Caco-2 (cell line): ENCODE measurements at regions not wholly inside any gene's neighbourhood (a gene's known extent, or its start where the extent isn't known, plus 50 kb on each side); places are given as distances from the start of the nearest gene placed in this dataset.

Experiments
- BruUV-seq: library from RNA; stranded (reverse); fragments of 400-500 nt; replicated peaks from 2 replicates; lab custom pipeline; 2021; lab: Mats Ljungman, UMichigan
- CTCF ChIA-PET: fragments of 300-600 bp; sonication (Branson Sonifier 250); formaldehyde crosslinking; loops from one replicate; lab custom pipeline; 2022; ENCODE audit warnings: antibody characterized with exemption; lab: Charles Lee
- POLR2A ChIA-PET: fragments of 300-600 bp; sonication (Branson Sonifier 250); formaldehyde crosslinking; loops from one replicate; lab custom pipeline; 2022; ENCODE audit warnings: antibody characterized with exemption; lab: Charles Lee
- DNase-seq, 2 experiments: peaks; one replicate each; pipeline versions ENCODE4 v3.0.0 to v3.0.0-alpha.2; 2020 to 2022
- H3K27me3 ChIP-seq: replicated peaks from 2 replicates; pipeline ENCODE4 v1.6.0; 2011; ENCODE audit warnings: low read length; ENCODE audit not compliant: control insufficient read depth, insufficient read depth
- H3K36me3 ChIP-seq: 2 replicates; pipeline ENCODE4 v1.5.1; 2011; ENCODE audit warnings: low read length; ENCODE audit not compliant: control insufficient read depth, insufficient read depth
- H3K4me1 ChIP-seq: fragments of 250-450 bp; sonication (Bioruptor Pico); 2 replicates; pipeline ENCODE4 v1.5.1; 2020; ENCODE audit warnings: mild to moderate bottlenecking
- H3K4me3 ChIP-seq: 2 replicates; pipeline ENCODE4 v1.5.1; 2011; ENCODE audit warnings: low read depth, mild to moderate bottlenecking, control low read depth, low read length
- H3K9me3 ChIP-seq: fragments of 250-450 bp; sonication (Bioruptor Pico); 2 replicates; pipeline ENCODE4 v1.5.1; 2020; ENCODE audit warnings: mild to moderate bottlenecking, moderate library complexity
- H3K27ac Mint-ChIP-seq: one replicate; pipeline ENCODE4 v1.8.0; 2022; ENCODE audit warnings: mixed read lengths; ENCODE audit not compliant: unreplicated experiment
- H3K27me3 Mint-ChIP-seq: one replicate; pipeline ENCODE4 v1.8.0; 2022; ENCODE audit warnings: mixed read lengths; ENCODE audit not compliant: insufficient read depth, unreplicated experiment
- H3K36me3 Mint-ChIP-seq: one replicate; pipeline ENCODE4 v1.8.0; 2022; ENCODE audit warnings: mild to moderate bottlenecking, mixed read lengths; ENCODE audit not compliant: insufficient read depth, unreplicated experiment
- H3K4me1 Mint-ChIP-seq: one replicate; pipeline ENCODE4 v1.8.0; 2022; ENCODE audit warnings: low read depth, mixed read lengths; ENCODE audit not compliant: unreplicated experiment
- H3K4me3 Mint-ChIP-seq: one replicate; pipeline ENCODE4 v1.8.0; 2022; ENCODE audit warnings: mild to moderate bottlenecking, moderate library complexity, mixed read lengths; ENCODE audit not compliant: unreplicated experiment
- H3K9me3 Mint-ChIP-seq: one replicate; pipeline ENCODE4 v1.8.0; 2022; ENCODE audit warnings: mixed read lengths; ENCODE audit not compliant: unreplicated experiment
- CTCF ChIP-seq, 2 experiments: fragments of 200-600 bp in 1 of 2; IDR thresholded peaks; 1 replicate in 1 of 2; 2 replicates in 1 of 2; pipeline versions ENCODE4 v1.5.1 to v1.8.0; 2011 to 2022; ENCODE audit warnings: antibody characterized with exemption in 1 of 2, control low read depth in 1 of 2, inconsistent platforms in 1 of 2, low read depth in 1 of 2, low read length in 1 of 2, mild to moderate bottlenecking in 1 of 2, moderate library complexity in 1 of 2; ENCODE audit not compliant: insufficient read depth in 1 of 2, severe bottlenecking in 1 of 2, unreplicated experiment in 1 of 2
- intact Hi-C: fragments of 100-400 bp; cut with micrococcal nuclease; formaldehyde crosslinking; loops from one replicate; pipeline ENCODE4 v1.10.0; 2022; ENCODE audit not compliant: unreplicated experiment

- Histone ChIP-seq H3K9me3 (no peaks in the 10 kb centered on the region), H3K4me3 (no peak overlapping the region), H3K4me1 (peaks cover 4% of the 10 kb centered on the region; the same call in 1 of the 2 replicates), H3K36me3 (no peaks in the 10 kb centered on the region), H3K27me3 (no peaks in the 10 kb centered on the region)
- no peak for DNase-seq
- no TSS peak for BruUV-seq
- Mint-ChIP-seq H3K9me3 (no peaks in the 10 kb centered on the region), H3K27ac (no peak overlapping the region), H3K36me3 (no peaks in the 10 kb centered on the region), H3K4me3 (no peak overlapping the region), H3K4me1 (no peaks in the 10 kb centered on the region), H3K27me3 (no peaks in the 10 kb centered on the region)
- no peak for TF ChIP-seq CTCF (IDR thresholded peaks at IDR 0.05; ENCODE audit: insufficient read depth in 1 of 2, low read depth in 1 of 2, low read length in 1 of 2, severe bottlenecking in 1 of 2, unreplicated experiment in 1 of 2)
- intact Hi-C loops = no loop called here
- ChIA-PET CTCF (no interaction called here), POLR2A (no interaction called here)
Observed at GRCh38 chr4:121256887-121257466, 92.9 kb upstream of the TNIP3 start.

GRCh38 chr4:121255986-121256750, 92.0 kb upstream of the TNIP3 start:
- Mint-ChIP-seq H3K4me3 (no peak overlapping the region), H3K27me3 (no peaks in the 10 kb centered on the region), H3K27ac (no peak overlapping the region), H3K36me3 (no peaks in the 10 kb centered on the region), H3K4me1 (no peaks in the 10 kb centered on the region), H3K9me3 (no peaks in the 10 kb centered on the region)
- H3K4me1 ChIP-seq = peaks cover 4% of the 10 kb centered on the region; the same call in 1 of the 2 replicates
- intact Hi-C loops = no loop called here
- POLR2A ChIA-PET = no interaction called here
- H3K36me3 ChIP-seq = no peaks in the 10 kb centered on the region
- TF ChIP-seq CTCF (IDR thresholded peaks at IDR 0.05; ENCODE audit: insufficient read depth in 1 of 2, low read depth in 1 of 2, low read length in 1 of 2, severe bottlenecking in 1 of 2, unreplicated experiment in 1 of 2) = no peak
- H3K4me3 ChIP-seq = no peak overlapping the region
- DNase-seq = no peak
- CTCF ChIA-PET = no interaction called here
- no TSS peak for BruUV-seq
- no peaks in the 10 kb centered on the region for H3K9me3 ChIP-seq
- H3K27me3 ChIP-seq = no peaks in the 10 kb centered on the region

- Histone ChIP-seq H3K36me3 (no peaks in the 10 kb centered on the region), H3K4me3 (no peak overlapping the region), H3K9me3 (no peaks in the 10 kb centered on the region), H3K27me3 (no peaks in the 10 kb centered on the region), H3K4me1 (peaks cover 4% of the 10 kb centered on the region; the same call in 1 of the 2 replicates)
- Mint-ChIP-seq H3K27me3 (no peaks in the 10 kb centered on the region), H3K27ac (no peak overlapping the region), H3K36me3 (no peaks in the 10 kb centered on the region), H3K4me3 (no peak overlapping the region), H3K4me1 (no peaks in the 10 kb centered on the region), H3K9me3 (no peaks in the 10 kb centered on the region)
- POLR2A ChIA-PET = no interaction called here
- intact Hi-C loops = no loop called here
- CTCF ChIA-PET = interaction anchor here (1.3 to 2.4 kb wide), 2 partner anchors 54 to 62 kb away, joined by 6 to 12 read pairs; no protein-coding TSS in a partner anchor
- TF ChIP-seq CTCF (IDR thresholded peaks at IDR 0.05; ENCODE audit: insufficient read depth in 1 of 2, low read depth in 1 of 2, low read length in 1 of 2, severe bottlenecking in 1 of 2, unreplicated experiment in 1 of 2) = no peak
- BruUV-seq = no TSS peak
- no peak for DNase-seq
Observed at GRCh38 chr4:121253961-121254360, 89.8 kb upstream of the TNIP3 start.
